ENCODE measurements at regions not wholly inside any gene's neighbourhood (a gene's known extent, or its start where the extent isn't known, plus 50 kb on each side); places are given as distances from the start of the nearest gene placed in this dataset.

DNA sequence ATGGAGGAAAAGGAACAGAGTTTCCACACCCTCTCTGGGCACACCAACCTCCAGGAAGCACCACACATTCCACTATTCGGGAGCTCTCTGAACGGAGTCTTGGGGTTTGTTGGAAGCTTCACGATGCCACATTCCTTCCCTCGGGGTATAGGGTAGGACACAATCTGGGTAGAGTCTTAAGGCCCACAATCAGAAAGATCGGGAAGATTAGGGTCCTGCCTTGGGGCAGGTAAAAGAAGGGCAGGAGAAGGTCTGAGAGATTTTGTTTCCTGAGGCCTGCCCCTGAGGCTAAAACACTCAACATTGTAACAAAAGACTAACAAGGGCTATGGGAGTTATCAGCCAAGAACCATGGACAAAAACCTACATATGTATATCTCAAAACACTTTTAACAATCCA is 89.2 kb upstream of the RAP2B start:
- H3K27me3 ChIP-seq (ENCODE audit: control insufficient read depth, extremely low read depth, insufficient read depth, low read length): no peaks in the 10 kb centered on the region
- TF ChIP-seq EZH2 (IDR thresholded peaks at IDR 0.05; ENCODE audit: low read length): no peak
- TF ChIP-seq, protein P1, sequence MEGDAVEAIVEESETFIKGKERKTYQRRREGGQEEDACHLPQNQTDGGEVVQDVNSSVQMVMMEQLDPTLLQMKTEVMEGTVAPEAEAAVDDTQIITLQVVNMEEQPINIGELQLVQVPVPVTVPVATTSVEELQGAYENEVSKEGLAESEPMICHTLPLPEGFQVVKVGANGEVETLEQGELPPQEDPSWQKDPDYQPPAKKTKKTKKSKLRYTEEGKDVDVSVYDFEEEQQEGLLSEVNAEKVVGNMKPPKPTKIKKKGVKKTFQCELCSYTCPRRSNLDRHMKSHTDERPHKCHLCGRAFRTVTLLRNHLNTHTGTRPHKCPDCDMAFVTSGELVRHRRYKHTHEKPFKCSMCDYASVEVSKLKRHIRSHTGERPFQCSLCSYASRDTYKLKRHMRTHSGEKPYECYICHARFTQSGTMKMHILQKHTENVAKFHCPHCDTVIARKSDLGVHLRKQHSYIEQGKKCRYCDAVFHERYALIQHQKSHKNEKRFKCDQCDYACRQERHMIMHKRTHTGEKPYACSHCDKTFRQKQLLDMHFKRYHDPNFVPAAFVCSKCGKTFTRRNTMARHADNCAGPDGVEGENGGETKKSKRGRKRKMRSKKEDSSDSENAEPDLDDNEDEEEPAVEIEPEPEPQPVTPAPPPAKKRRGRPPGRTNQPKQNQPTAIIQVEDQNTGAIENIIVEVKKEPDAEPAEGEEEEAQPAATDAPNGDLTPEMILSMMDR (optimal IDR thresholded peaks at IDR 0.05 in 1 of 3, IDR thresholded peaks at IDR 0.05 in 1 of 3, conservative IDR thresholded peaks at IDR 0.05 in 1 of 3; ENCODE audit: extremely low read depth in 1 of 3, insufficient read depth in 2 of 3, low read length in 3 of 3): no peak
- no peak overlapping the region for H3K4me2 ChIP-seq (ENCODE audit: control insufficient read depth, extremely low read depth, insufficient read depth, low read depth, low read length)
- no peaks in the 10 kb centered on the region for H3K79me2 ChIP-seq (ENCODE audit: control insufficient read depth, insufficient read depth, low read length)
- no peak for DNase-seq (ENCODE audit: low read depth, low spot score)
- peaks cover 4% of the 10 kb centered on the region for H3K4me1 ChIP-seq (ENCODE audit: control insufficient read depth, extremely low read depth, insufficient read depth, low read length)
- no peaks in the 10 kb centered on the region for H3K36me3 ChIP-seq (ENCODE audit: control insufficient read depth in 2 of 2, extremely low read depth in 1 of 2, insufficient read depth in 2 of 2, low read length in 2 of 2)
- H3K4me3 ChIP-seq (ENCODE audit: control insufficient read depth in 2 of 3, extremely low read depth in 1 of 3, insufficient read depth in 2 of 3, low read depth in 1 of 3, low read length in 3 of 3): no peak overlapping the region
- FAIRE-seq: peak; percentile 32
- no peaks in the 10 kb centered on the region for H3K9me1 ChIP-seq (ENCODE audit: control insufficient read depth, extremely low read depth, insufficient read depth, low read length)
- no peaks in the 10 kb centered on the region for H4K20me1 ChIP-seq (ENCODE audit: control insufficient read depth, extremely low read depth, insufficient read depth, low read length)
- H3K27ac ChIP-seq (ENCODE audit: control insufficient read depth, insufficient read depth, low read length): no peak overlapping the region
- dilution Hi-C loops (cut with MboI; ENCODE audit: extremely low pct_ligation_motif_present, low sequenced_read_pairs): no loop called here
- no peak overlapping the region for H3K9ac ChIP-seq (ENCODE audit: control insufficient read depth, extremely low read depth, insufficient read depth, low read length)
- H2AFZ ChIP-seq (ENCODE audit: control insufficient read depth, low read length): peak overlapping the region; percentile 78
- no peaks in the 10 kb centered on the region for H3K9me3 ChIP-seq (ENCODE audit: control insufficient read depth, low read depth, low read length)

DNA sequence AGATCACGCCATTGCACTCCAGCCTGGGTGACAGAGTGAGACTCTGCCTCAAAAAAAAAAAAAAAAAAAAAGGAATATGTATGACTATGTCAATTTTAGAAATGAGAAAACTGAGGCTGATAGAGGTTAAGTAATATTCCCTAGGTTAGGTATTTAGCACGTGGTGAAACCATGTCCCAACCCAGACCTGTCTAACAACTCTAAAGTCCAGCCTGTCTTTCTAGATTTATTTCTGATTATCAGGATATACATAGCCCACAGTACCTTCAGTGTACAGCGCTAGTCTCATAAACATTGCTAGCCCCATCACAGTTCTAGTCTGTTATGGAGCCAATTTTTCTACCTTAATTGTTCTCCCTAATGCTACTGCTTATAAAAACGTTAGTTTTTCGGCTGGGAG is 88.4 kb upstream of the RAP2B start:
- Histone ChIP-seq H3K9me3 (ENCODE audit: control insufficient read depth, low read depth, low read length) (no peaks in the 10 kb centered on the region), H3K27me3 (ENCODE audit: control insufficient read depth, extremely low read depth, insufficient read depth, low read length) (no peaks in the 10 kb centered on the region), H3K36me3 (ENCODE audit: control insufficient read depth in 2 of 2, extremely low read depth in 1 of 2, insufficient read depth in 2 of 2, low read length in 2 of 2) (no peaks in the 10 kb centered on the region), H3K9me1 (ENCODE audit: control insufficient read depth, extremely low read depth, insufficient read depth, low read length) (no peaks in the 10 kb centered on the region), H3K79me2 (ENCODE audit: control insufficient read depth, insufficient read depth, low read length) (no peaks in the 10 kb centered on the region), H3K9ac (ENCODE audit: control insufficient read depth, extremely low read depth, insufficient read depth, low read length) (no peak overlapping the region), H3K4me3 (ENCODE audit: control insufficient read depth in 2 of 3, extremely low read depth in 1 of 3, insufficient read depth in 2 of 3, low read depth in 1 of 3, low read length in 3 of 3) (no peak overlapping the region), H2AFZ (ENCODE audit: control insufficient read depth, low read length) (no peak overlapping the region), H3K27ac (ENCODE audit: control insufficient read depth, insufficient read depth, low read length) (no peak overlapping the region), H4K20me1 (ENCODE audit: control insufficient read depth, extremely low read depth, insufficient read depth, low read length) (no peaks in the 10 kb centered on the region), H3K4me2 (ENCODE audit: control insufficient read depth, extremely low read depth, insufficient read depth, low read depth, low read length) (no peak overlapping the region), H3K4me1 (ENCODE audit: control insufficient read depth, extremely low read depth, insufficient read depth, low read length) (peaks cover 4% of the 10 kb centered on the region)
- TF ChIP-seq, protein P1 (optimal IDR thresholded peaks at IDR 0.05 in 1 of 3, IDR thresholded peaks at IDR 0.05 in 1 of 3, conservative IDR thresholded peaks at IDR 0.05 in 1 of 3; ENCODE audit: extremely low read depth in 1 of 3, insufficient read depth in 2 of 3, low read length in 3 of 3): no peak
- TF ChIP-seq EZH2 (IDR thresholded peaks at IDR 0.05; ENCODE audit: low read length): no peak
- FAIRE-seq (no peak), DNase-seq (ENCODE audit: low read depth, low spot score) (no peak)
- dilution Hi-C loops (cut with MboI; ENCODE audit: extremely low pct_ligation_motif_present, low sequenced_read_pairs): no loop called here
